RCC 7860 (cell line): ENCODE measurements at regions not wholly inside any gene's neighbourhood (a gene's known extent, or its start where the extent isn't known, plus 50 kb on each side); places are given as distances from the start of the nearest gene placed in this dataset.

Source experiments
- DNase-seq: peaks from one replicate; pipeline ENCODE4 v3.0.0-alpha.2; 2015; ENCODE audit warnings: low spot score
- FAIRE-seq: peaks from 2 replicates; lab custom pipeline; 2012; peaks lifted over from hg19 to GRCh38; lab: Jason Lieb, UNC

GRCh38 chr6:14789996-14790395 lies 455.9 kb upstream of the JARID2 start:
- DNase-seq: no peak
- FAIRE-seq: no peak

DNA sequence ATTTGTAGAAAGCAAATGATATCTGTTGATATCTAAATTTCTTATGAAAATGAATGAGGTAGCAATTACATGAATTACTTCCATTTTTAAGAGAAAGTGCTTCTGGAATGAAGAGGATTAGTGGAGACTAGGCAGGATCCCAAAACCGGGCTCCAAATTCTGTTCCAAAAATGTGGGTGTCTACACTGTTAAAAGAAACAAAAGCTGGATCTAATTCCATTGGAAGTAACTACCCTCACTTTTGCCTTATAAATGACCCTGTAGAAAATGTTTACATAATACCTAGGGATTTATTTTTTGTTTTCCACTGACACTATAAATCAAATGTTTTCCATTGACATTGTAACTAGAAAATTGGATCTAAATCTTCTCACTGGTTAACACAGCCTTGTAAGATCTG lies 454.9 kb upstream of the JARID2 start:
- DNase-seq: no peak
- no peak for FAIRE-seq

DNA sequence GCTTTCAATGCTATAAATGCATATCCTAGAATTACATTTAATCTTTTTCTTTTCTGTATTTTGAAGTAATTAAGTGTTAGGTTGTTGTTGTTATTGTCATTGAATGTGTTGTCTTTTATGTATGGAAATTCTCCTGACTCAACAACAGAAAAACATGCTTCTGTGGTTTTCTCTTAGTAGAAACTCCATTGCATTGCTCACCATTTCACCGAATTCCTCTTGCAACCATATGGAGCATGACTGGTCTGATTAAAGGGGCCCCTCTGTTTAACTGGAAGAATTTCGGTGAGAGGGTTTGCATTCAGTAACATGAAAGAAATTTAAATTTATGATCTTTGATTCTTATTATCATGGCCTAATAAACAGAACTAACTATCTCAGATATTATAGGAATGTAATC lies 454.3 kb upstream of the JARID2 start:
- FAIRE-seq (no peak), DNase-seq (no peak)

GRCh38 chr6:14792118-14792955 lies 453.5 kb upstream of the JARID2 start:
- FAIRE-seq: no peak
- DNase-seq: no peak

- FAIRE-seq (no peak), DNase-seq (no peak)
These were observed 450.4 kb upstream of the JARID2 start for GRCh38 chr6:14795451-14795850.

DNA sequence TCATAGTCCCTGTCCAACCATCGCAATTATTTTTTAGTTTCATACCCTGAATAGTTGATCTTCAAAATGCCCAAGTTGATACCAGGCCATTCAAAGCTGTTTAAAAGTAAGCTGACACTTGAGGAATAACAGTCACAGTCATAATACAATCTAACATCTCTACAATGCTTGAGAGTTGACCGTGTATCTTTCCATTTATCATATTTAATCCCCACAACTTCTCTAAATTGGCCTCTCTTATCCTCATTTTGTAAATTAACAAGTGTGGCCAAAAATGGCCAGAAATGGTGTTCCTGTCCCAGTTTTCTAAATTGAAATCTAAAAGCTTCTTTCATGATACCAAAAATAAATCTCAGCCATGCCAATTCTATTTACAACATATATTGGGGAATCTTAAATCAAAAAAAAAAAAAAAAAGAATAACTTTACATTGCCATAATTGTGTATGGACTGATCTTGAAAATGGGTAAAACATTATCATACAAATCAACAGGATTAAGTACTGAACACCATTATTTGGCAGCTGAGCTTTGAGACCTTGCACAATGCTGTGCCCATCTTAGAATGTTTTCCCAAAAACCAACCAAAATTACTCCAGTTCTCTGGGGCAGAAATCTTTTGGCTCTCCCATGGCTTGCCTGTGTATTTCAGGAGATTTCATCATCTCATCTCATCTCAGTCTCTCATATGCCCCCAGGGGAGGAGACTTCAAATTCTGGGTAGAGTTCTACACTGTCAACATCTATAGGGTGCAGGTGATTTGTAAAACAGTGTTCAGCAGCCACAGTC lies 448.7 kb upstream of the JARID2 start:
- DNase-seq (no peak), FAIRE-seq (no peak)

GRCh38 chr6:14797875-14798593 lies 447.8 kb upstream of the JARID2 start:
- FAIRE-seq (no peak), DNase-seq (no peak)

DNA sequence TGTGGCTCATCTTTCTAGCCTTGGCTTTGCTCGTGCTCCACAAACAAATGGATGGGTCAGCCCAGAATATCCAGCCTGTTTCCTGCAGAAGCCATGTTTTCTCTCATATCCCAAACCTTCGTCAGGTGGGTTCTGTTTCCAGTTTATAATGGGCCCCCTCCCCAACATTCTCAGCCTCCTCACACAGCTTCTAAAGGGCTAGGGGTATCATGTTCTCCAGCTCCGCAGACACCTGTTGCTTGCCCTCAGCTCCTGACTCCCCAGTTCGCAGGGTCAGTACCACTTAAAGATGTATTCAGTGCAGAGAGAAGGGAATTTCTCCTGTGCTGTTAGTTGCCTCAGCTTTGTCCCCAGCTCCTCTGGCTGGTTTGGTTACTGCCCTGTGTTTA lies 447.3 kb upstream of the JARID2 start:
- DNase-seq (no peak), FAIRE-seq (no peak)

- no peak for FAIRE-seq
- no peak for DNase-seq
These were observed 446.8 kb upstream of the JARID2 start for GRCh38 chr6:14798996-14799588.

DNA sequence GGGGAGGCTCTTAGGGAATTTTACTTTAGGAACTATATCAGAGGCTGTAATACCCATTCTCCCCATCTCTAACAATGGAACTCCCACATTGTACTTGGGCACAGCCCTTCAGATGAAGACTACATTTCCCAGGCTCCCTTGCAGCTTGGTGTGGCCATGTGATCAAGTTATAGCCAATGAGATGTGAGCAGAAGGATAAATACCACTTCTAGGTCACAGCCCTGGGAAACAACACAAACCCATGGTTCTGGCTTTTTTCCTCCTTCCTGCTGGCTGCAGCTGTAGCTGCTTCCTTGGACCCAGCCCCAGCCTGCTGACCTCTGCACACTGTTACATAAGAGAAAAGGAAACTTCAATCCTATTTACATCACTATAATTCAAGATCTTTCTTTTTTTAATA lies 445.9 kb upstream of the JARID2 start:
- FAIRE-seq (no peak), DNase-seq (peak; percentile 27)

- no peak for FAIRE-seq
- DNase-seq: no peak
These were observed 443.2 kb upstream of the JARID2 start for GRCh38 chr6:14802514-14803160.

GRCh38 chr6:14804001-14804784 lies 441.7 kb upstream of the JARID2 start:
- no peak for FAIRE-seq
- no peak for DNase-seq

DNA sequence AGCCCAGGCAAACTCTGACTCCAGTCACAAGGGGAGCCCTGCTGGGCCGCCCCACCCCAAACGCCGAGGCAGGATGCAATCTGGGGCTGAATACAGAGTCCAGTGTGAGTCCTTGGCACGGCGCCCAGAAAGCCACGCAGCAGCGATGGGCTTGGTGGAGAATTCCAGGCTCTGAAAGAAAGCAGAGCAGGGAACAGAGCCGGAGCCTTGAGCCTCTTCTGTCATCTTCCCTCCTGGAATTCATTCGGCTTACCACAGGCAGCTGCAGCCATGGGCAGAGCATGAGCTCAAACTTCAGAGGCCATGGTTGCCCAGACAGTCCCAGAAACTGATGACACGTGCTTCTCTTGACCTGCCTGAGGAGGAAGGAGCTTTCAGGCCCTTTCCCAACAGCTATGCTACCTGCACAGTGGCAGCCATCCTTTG lies 441.1 kb upstream of the JARID2 start:
- no peak for FAIRE-seq
- no peak for DNase-seq

DNA sequence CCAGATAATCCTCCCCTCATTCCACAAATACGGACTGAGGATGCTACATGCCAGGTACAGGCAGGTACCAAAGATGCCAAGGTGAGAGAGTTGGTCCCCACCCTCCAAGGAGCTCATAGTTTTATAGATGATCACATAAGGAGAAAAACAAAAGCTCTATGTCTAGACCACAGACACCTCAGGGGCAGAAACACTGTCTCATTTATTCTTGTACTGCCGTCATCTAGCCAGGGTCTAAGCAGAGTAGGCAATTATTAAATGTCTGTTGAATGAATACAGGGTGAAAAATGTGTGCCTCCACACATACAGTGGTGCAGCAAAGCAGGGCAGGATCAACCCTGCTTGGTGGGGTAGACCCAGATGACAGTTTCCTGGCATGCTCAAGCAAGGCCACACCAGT lies 439.8 kb upstream of the JARID2 start:
- no peak for FAIRE-seq
- no peak for DNase-seq

- FAIRE-seq (no peak), DNase-seq (no peak)
These were observed 438.7 kb upstream of the JARID2 start for GRCh38 chr6:14807130-14807529.

DNA sequence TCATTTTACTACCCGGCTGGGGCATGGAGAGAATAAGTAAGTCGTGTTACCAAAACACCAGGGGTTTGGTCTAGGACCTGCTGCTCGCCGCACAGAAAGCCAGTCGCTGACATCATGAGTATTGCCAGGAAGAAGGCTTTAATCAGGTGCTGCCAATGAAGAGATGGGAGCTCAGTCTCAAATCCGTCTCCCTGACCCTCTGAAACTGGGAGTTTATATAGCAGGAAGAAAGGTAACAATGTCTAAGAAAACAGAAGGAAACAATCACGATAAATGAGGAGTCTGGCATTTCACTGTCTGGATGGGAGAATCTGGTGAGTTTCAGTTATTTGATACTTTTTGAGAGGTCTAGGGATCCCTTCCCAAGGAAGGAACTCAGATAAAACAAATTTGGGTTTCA lies 437.9 kb upstream of the JARID2 start:
- FAIRE-seq: no peak
- no peak for DNase-seq

- DNase-seq: no peak
- no peak for FAIRE-seq
These were observed 435.8 kb upstream of the JARID2 start for GRCh38 chr6:14810021-14810420.

DNA sequence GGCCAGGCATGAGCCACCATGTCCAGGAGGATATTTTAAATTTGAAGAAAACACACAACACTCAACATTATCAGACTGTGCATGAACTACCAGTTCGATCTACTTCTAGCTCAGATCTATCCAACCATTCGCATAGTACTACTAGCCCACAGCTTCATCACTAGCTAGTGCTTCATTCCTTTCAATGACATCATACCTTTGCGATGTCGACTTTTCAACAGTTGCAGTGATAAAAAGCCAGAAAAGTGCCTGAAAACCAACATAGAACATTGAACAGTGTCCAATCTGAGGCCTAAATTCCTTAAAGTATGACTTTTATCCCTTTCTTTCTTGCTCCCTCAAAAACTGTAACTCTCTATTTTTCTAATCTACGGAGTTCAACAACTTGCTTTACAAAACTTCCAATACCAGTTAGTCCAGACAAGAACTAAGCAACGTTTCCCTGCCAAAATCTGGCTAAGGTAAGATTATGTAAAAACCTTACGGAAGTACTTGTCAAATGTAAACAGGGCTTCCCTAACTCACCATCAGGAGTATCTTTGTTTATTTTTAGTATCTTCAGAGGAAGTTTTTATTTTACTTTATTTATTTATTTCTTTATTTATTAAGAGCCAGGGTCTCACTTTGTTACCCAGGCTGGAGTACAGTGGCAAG lies 434.0 kb upstream of the JARID2 start:
- FAIRE-seq: no peak
- no peak for DNase-seq

DNA sequence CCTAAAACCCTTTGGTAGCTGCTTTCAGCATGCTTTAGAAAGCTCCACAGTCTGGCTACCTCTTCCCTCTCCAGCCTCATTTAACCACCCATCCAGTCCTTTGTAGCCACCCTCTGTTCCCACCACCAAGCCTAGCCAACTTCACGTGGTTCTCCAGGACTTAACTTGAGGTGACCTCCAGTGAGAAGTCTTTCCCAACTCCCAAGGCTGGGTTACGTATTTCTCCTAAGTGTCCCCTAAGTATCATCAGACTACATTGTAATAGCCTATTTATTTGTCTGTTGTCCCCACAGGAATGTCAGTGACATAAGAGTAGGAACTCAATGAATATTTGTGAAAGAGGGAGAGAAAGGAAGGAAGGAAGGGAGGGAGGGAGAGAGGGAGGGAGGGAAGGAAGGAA lies 431.9 kb upstream of the JARID2 start:
- FAIRE-seq: no peak
- DNase-seq: no peak
